ENCODE measurements at regions not wholly inside any gene's neighbourhood (a gene's known extent, or its start where the extent isn't known, plus 50 kb on each side); places are given as distances from the start of the nearest gene placed in this dataset.

DNA sequence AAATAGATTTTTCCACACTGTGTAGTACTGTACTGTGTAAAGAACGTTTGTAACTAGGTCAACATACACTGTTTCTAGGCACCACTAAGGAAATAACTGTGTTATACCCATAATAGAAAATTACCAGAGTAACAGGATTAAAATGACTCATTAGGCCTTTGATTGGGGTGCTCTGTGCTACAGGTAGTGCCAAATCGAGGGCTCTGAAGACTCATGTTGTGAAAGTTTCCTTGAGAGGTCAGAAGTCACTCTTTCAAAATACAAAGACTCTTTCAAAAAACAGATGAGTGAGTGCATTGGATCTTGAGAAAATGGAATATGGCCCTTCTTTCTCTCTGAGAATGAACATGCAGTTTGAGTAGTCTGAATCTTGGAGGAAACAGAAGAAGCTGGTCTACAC lies 143.0 kb downstream of the MRPL39 start:
- no peak overlapping the region for H3K27ac ChIP-seq
- H3K36me3 ChIP-seq: no peaks in the 10 kb centered on the region
- no peak for DNase-seq
- TF ChIP-seq, protein P1, sequence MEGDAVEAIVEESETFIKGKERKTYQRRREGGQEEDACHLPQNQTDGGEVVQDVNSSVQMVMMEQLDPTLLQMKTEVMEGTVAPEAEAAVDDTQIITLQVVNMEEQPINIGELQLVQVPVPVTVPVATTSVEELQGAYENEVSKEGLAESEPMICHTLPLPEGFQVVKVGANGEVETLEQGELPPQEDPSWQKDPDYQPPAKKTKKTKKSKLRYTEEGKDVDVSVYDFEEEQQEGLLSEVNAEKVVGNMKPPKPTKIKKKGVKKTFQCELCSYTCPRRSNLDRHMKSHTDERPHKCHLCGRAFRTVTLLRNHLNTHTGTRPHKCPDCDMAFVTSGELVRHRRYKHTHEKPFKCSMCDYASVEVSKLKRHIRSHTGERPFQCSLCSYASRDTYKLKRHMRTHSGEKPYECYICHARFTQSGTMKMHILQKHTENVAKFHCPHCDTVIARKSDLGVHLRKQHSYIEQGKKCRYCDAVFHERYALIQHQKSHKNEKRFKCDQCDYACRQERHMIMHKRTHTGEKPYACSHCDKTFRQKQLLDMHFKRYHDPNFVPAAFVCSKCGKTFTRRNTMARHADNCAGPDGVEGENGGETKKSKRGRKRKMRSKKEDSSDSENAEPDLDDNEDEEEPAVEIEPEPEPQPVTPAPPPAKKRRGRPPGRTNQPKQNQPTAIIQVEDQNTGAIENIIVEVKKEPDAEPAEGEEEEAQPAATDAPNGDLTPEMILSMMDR (IDR thresholded peaks at IDR 0.05; ENCODE audit: low read depth, low read length): no peak
- no peaks in the 10 kb centered on the region for H3K27me3 ChIP-seq (ENCODE audit: insufficient read depth, low read depth, severe bottlenecking)
- H3K9me3 ChIP-seq (ENCODE audit: severe bottlenecking): no peaks in the 10 kb centered on the region
- H3K4me3 ChIP-seq (ENCODE audit: low read depth, low read length): no peak overlapping the region

DNA sequence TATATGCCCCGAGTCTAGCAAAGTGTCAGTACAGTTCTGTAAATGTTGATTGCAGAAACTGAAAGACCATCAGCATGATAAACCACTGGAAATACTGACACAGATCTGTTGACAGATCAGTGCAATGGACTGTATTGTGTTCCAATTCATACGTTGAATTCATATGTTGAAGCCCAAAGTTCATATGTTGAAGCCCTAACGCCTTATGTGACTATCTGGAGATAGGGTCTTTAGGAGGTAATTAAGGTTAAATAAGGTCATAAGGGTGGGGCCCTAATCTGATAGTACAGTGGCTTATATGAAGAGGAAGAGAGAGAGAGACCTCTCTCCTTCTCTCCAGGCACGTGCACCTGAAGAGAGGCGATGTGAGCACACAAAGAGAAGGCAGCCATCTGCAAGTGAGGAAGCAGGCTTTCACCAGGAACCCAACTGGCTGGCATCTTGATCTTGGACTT lies 144.7 kb downstream of the MRPL39 start:
- Histone ChIP-seq H3K36me3 (no peaks in the 10 kb centered on the region), H3K4me3 (ENCODE audit: low read depth, low read length) (no peak overlapping the region), H3K27me3 (ENCODE audit: insufficient read depth, low read depth, severe bottlenecking) (no peaks in the 10 kb centered on the region), H3K27ac (no peak overlapping the region), H3K9me3 (ENCODE audit: severe bottlenecking) (no peaks in the 10 kb centered on the region)
- TF ChIP-seq, protein P1 (IDR thresholded peaks at IDR 0.05; ENCODE audit: low read depth, low read length): no peak
- no peak for DNase-seq

DNA sequence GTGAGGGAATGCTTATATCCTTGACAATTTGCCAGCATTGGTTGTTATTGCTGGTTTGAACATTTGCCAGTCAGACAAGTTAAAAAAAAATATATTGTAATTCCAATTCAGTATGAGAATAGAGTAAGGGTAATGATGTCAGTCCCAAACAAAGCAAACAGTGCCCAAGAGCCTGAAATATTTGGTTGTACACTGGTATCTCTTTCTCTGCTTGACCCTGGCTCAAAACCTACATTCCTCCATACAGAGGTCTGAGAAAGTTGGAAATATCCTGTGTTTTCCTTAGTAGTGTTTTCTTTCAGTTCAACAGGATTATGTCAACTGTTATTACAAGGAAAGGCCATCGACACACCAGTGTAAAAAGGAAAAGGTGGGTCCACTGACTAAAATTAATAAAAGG lies 145.6 kb downstream of the MRPL39 start:
- DNase-seq: no peak
- H3K36me3 ChIP-seq: no peaks in the 10 kb centered on the region
- no peak overlapping the region for H3K4me3 ChIP-seq (ENCODE audit: low read depth, low read length)
- H3K27ac ChIP-seq: no peak overlapping the region
- no peaks in the 10 kb centered on the region for H3K9me3 ChIP-seq (ENCODE audit: severe bottlenecking)
- TF ChIP-seq, protein P1 (IDR thresholded peaks at IDR 0.05; ENCODE audit: low read depth, low read length): no peak
- no peaks in the 10 kb centered on the region for H3K27me3 ChIP-seq (ENCODE audit: insufficient read depth, low read depth, severe bottlenecking)

DNA sequence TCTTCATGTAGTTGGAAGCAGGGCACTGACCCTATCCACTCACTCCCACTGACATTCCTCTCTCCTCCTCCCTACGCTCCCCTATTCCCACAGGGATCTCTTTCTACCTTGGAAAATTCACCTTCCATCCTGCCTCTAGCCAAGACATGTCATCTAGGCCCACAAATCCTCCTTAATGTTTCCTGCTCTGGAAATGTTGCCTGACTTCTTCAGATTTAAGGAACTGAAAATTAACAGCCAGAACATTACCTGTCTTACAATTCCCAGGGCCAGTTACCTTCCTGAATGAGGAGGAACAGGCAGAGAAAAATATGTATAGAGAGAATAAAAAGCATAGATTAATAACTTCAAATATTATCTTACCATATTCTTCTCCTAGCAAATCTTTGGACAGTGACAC lies 147.3 kb downstream of the MRPL39 start:
- DNase-seq: no peak
- Histone ChIP-seq H3K9me3 (ENCODE audit: severe bottlenecking) (no peaks in the 10 kb centered on the region), H3K4me3 (ENCODE audit: low read depth, low read length) (no peak overlapping the region), H3K27ac (no peak overlapping the region), H3K27me3 (ENCODE audit: insufficient read depth, low read depth, severe bottlenecking) (no peaks in the 10 kb centered on the region), H3K36me3 (no peaks in the 10 kb centered on the region)
- TF ChIP-seq, protein P1 (IDR thresholded peaks at IDR 0.05; ENCODE audit: low read depth, low read length): no peak

DNA sequence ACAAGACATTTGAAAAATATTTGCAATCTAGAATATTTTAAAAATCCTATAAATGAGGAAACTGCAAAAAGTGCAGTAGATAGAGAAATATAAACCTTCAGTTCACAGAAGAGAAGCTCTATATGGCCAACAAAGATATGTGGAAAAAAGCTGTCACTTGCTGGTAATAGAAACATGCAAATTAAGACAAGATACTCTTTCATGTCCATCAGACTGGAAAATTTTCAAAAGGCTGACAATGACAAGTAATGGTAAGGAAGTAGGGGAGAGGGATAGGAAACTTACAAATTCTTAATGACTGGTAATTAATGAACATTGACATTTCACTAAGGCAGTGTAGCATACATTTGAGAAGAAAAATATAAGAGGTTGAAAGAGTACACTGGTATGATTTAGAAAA lies 147.9 kb downstream of the MRPL39 start:
- no peak overlapping the region for H3K27ac ChIP-seq
- no peak for DNase-seq
- no peaks in the 10 kb centered on the region for H3K27me3 ChIP-seq (ENCODE audit: insufficient read depth, low read depth, severe bottlenecking)
- H3K4me3 ChIP-seq (ENCODE audit: low read depth, low read length): no peak overlapping the region
- H3K9me3 ChIP-seq (ENCODE audit: severe bottlenecking): no peaks in the 10 kb centered on the region
- no peaks in the 10 kb centered on the region for H3K36me3 ChIP-seq
- TF ChIP-seq, protein P1 (IDR thresholded peaks at IDR 0.05; ENCODE audit: low read depth, low read length): no peak

DNA sequence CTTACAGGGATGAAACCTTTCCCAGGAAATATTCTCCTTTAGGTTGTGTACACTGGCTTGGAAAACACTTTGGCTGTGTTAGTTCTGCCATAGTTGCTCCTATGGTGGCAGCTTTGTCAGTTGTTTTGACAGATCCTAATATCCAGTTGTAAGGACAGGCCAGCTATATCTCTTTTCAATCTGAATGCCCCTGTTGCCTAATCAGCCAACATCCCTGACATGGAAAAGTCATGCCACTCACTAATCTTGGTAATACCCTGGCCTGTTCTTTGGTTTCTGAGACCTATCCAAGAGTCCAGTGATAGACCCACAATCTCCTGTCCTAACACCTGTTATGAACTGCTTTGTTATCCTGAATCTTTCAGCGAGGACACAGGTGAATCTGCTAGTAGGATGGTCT lies 148.8 kb downstream of the MRPL39 start:
- no peaks in the 10 kb centered on the region for H3K27me3 ChIP-seq (ENCODE audit: insufficient read depth, low read depth, severe bottlenecking)
- no peaks in the 10 kb centered on the region for H3K36me3 ChIP-seq
- H3K27ac ChIP-seq: no peak overlapping the region
- TF ChIP-seq, protein P1 (IDR thresholded peaks at IDR 0.05; ENCODE audit: low read depth, low read length): no peak
- no peak for DNase-seq
- H3K4me3 ChIP-seq (ENCODE audit: low read depth, low read length): no peak overlapping the region
- no peaks in the 10 kb centered on the region for H3K9me3 ChIP-seq (ENCODE audit: severe bottlenecking)

Data from WERI-Rb-1 (cell line).